NCI-H1048 (cell line): ENCODE measurements at regions not wholly inside any gene's neighbourhood (a gene's known extent, or its start where the extent isn't known, plus 50 kb on each side); places are given as distances from the start of the nearest gene placed in this dataset.

ENCODE experiments used
- DNase-seq: peaks from one replicate; lab custom pipeline; 2025; lab: John Stamatoyannopoulos, UW

DNA sequence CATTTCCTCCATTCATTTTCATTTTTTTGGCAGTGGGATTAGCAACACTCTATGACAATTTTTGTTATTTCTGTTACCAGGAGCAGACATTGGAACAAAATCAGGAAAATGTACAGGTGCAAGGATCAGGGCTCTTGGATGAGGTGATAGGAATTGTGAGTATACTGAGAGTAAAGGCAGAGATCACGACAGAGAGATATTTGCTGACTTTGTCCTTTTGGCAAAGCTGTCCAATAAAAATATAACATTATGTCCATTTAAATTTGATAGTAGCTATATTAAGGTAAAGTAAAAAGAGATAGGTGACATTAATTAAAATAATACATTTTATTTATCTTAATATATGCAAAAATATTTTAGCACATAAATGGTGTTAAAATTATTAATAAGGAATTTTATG lies 373.1 kb upstream of the GNPDA2 start:
- DNase-seq = no peak

DNA sequence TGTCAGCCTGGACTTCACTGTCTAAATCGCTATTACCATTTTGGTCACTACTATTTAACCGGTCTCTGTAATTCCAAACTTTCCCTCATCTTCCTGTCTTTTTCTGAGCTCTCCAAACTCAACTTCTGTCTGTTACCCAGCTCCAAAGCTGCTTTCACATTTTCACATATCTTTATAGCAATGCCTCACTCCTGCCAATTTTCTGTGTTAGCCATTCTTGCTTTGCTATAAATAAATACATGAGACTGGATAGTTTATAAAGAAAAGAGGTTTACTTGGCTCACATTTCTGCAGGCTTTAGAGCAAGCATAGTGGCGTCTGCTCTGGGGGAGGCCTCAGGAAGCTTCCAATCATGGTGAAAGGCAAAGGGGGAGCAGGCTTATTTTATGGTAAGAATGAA lies 368.3 kb upstream of the GNPDA2 start:
- DNase-seq = no peak

- no peak for DNase-seq
Measured at GRCh38 chr4:45082101-45082500, 355.7 kb upstream of the GNPDA2 start.

DNA sequence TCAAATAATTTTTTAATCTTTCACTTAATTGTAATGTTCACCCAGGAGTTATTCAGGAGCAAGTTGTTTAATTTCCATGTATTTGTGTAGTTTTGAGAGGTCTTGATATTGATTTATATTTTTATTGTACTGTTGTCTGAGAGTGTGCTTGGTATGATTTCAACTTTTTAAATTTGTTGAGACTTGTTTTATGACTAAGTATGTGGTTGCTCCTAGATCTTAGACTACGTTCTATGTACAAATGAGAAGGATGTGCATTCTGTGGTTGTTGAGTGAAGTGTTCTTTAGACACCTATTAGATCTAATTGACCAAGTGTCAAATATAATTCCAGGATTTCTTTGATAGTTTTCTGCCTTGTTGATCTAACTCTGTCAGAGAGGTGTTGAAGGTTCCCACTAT lies 353.3 kb upstream of the GNPDA2 start:
- DNase-seq = no peak

DNA sequence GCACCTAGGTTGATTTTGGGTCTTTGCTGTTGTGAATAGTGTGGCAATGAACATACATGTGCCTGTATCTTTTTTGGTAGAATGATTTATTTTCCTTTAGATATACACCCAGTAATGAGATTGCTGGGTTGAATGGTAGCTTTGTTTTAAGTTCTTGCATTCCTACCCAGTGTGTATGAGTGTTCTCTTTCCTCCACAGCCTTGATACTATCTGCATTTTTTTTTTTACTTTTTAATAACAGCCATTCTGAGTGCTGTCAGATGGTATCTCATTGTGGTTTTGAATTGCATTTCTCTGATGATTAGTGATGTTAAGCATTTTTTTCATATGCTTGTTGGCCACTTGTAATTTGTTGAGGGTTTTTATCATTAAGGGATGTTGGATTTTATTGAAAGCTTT lies 351.8 kb upstream of the GNPDA2 start:
- DNase-seq = no peak

DNA sequence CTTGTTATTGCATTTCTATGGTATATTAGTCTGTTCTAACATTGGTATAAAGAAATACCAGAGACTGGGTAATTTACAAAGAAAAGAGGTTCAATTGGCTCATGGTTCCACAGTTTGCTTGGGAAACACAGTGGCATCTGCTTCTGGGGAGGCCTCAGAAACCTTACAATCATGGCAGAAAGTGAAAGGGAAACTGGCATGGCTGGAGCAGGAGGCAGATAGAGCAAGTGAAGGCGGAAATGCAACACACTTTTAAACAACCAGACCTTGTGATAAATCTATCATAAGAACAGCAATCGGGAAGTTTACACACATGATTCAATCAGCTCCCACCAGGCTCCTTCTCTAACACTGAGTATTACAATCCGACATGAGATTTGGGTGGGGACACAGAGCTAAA lies 346.6 kb upstream of the GNPDA2 start:
- no peak for DNase-seq

DNA sequence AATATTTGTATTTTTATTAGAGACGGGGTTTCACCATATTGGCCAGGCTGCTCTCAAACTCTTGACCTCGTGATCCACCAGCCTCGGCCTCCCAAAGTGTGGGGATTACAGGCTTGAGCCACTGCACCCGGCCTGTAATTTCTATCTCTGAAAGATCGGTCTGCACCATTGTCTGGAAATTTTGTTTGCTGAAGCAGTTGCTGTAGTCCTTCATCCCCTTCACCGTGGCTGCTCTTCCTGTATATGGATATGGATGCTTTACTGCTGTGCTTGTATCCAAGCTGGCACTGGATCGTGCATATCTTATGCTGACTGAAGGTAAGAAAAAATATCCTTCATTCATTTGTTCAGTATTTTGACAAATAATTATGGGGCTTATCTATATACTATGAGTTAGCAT lies 338.4 kb upstream of the GNPDA2 start:
- no peak for DNase-seq

DNA sequence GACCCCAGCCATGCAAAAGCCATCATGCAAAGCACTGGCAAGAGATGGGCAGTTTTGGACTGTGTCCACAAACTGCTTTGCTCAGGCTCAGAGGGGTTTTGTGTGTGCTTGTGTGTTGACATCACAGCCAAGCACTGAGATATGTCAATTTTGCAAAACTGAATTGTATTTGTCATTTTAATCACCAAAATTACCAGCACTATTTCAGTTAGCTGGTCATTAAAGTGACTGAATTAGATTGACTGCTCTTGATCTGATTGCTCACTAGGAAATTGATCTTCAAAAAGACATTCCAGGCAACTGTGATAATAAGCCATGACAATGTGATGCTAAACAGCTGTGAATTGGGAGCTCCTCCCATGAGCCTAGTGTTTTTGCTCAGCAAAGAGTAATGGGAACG lies 337.3 kb upstream of the GNPDA2 start:
- DNase-seq = no peak

DNA sequence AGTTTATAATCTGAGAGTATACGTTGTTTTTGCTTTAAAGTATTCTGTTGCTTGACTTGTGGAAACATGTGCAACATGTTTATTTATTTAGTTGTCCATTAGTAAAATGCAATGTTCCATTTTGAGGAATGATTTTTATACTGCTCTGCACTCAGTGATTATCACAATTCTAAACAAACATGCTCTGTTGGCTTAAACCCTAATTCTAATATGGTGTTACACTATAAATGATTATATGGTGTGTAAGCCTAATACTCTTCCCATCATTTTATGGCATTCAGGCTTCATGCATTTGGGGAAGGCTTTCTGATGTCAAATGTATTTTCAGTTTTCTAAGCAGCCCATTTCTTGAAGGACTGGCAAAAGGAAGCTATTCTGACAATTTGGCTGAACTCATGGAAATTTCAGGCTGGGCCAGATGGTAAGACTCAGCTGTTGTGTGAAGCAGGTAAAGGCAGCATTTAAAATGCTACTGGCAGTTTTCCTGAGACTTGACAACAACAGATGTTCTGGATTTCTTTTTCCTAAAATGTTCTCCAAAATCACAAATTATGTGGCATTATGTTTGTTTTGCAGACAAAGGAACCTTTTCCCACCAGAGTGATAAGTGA lies 336.7 kb upstream of the GNPDA2 start:
- no peak for DNase-seq

DNA sequence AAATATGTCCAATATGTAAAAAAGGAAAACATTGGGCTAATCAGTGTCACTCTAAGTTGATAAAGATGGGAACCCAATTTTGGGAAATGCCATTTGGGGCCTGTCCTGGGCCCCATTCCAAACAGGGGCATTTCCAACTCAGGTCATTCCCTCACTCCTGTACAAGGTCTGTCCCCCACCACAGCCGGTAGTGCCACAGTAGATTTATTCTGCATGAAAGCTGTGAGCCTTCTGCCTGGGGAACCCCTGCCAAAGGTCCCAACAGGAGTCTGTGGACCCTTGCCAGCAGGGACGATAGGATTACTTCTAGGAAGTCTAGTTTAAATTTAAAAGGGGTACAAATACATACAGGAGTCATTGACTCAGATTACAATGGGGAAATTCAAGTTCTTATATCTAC lies 317.6 kb upstream of the GNPDA2 start:
- no peak for DNase-seq

GRCh38 chr4:45036677-45037076 lies 310.3 kb upstream of the GNPDA2 start:
- DNase-seq = no peak

DNA sequence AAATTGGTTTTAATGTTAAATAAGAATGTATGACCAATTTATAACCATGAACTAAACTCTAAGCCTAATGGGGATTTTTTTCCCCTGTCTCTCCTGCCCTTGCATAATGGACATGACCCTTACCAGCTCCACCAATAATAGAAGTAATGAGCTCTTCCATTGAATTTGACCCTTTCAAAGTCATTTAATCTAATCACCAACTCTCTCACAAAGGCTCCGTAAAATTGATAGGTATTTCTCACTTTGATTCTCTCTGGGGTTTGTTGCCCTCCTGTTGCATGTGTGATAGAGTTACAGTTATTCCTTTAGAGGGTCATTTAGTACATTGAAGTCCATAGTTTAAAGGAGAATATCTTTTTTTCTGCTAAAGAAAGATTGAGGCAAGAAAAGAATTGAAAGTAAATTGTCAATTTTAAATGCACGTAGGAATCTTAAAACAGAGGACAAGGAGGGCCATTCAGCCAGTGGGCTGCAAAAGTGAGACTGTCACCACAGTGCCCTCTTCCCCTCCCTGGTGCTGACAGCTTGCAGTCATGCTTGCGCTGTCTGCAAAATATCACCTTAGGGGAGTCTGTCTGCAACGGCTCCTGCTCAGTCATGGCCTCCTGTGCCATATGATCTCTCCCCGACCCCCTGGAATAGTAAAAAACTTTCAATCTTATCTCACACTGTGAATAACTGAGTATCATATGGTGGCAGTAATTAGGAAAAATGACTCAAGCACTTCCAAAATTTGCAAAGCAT lies 307.5 kb upstream of the GNPDA2 start:
- DNase-seq = no peak

- no peak for DNase-seq
Measured at GRCh38 chr4:45030059-45030458, 303.7 kb upstream of the GNPDA2 start.

- no peak for DNase-seq
Measured at GRCh38 chr4:45007508-45007907, 281.2 kb upstream of the GNPDA2 start.

- DNase-seq = no peak
Measured at GRCh38 chr4:45006078-45006477, 279.7 kb upstream of the GNPDA2 start.

DNA sequence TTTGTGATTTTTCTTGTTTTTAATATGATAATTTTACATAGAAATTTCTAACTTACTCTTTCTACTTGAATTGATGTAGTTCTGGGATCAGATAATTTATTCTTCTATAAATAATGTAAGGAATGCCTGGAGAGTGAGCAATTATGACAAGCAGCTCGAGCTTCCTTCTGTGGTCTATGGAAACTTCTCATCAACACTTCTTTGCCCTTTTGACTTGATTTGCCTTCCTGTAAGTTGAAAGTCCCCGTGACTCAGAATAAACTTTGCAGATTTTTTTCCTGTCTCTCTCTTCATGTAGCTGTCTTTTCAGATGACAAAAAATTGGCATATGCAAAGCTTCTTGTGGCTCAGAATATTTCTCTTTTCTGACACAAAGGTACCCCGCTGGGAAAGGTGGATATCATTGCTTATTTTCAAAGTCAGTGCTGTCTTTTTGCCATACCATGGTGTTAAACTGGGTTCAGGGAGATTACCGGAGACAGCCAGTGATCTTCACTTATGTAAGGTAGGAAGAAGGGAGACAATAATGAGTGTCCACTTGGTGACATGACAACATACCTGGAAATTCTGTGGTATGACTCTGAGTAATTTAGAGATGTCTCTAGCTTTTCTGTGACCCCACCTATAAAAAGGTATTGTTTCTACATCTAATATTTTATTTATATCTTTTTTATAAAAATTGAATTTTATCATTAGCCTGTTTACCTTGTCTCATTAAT lies 278.6 kb upstream of the GNPDA2 start:
- no peak for DNase-seq

DNA sequence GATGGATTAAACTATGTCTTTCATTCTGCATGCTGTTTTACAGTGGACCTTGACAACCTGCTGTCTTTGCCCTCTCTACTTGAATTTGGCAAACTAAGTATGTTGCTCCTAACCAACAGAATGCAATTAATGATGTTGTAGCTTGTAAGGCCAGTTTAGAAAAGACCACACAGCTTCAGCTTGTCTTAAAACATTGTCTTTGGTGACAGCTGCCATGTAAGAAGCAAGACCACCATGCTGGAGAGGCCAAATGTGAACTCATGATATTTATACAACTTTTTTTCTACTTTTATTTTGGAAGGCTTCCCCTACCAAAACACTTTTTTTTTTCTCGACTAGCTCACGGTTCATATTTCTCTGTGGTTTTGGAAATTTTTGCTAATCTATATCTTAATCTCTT lies 278.0 kb upstream of the GNPDA2 start:
- DNase-seq = no peak

DNA sequence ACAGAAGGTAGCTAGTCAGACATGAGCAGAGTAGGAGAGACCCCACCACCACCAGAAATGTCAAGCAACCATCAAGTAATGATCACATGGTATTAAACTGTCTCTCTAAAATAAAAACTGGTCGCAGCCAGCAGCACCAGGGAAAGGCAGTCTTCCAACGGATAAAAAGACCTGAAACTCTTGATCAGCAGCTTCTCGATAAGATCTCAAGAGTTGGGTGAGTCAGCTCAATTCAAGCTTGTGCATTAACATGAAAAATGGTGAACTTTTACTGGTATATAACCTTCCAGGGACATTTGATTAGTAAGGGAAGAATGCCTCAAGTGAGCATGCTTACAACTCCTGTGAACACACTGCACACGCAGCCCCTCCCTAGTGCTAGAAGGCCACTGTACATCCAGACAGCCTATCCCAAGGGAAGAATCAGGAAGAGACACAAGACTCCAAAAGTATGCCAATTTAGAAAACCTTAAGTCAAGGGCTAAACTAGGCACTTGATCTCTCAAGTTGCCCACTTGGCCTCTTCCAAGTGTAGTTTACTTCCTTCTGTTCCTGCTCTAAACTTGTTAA lies 270.0 kb upstream of the GNPDA2 start:
- no peak for DNase-seq

DNA sequence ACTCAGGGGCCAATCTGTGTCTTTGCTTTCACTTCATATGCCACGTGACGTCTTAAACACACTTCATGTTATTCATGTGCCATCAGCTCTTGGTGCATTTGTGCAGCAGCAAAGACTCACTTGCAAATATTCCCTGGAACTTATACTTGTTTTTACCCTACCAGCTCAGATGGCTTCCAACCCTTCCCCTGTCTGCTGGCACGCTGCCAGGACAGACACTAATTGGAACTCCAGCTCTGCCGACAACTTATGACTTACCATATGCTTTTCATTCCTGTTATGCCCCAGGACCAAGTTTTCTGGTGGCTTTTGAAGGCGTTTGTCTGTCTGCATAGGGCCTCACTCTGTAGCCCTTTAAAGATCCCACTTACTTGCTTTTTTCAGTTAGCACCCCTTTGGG lies 261.7 kb upstream of the GNPDA2 start:
- DNase-seq = no peak

- no peak for DNase-seq
Measured at GRCh38 chr4:44985938-44986337, 259.6 kb upstream of the GNPDA2 start.

GRCh38 chr4:44985152-44985551 lies 258.8 kb upstream of the GNPDA2 start:
- no peak for DNase-seq

DNA sequence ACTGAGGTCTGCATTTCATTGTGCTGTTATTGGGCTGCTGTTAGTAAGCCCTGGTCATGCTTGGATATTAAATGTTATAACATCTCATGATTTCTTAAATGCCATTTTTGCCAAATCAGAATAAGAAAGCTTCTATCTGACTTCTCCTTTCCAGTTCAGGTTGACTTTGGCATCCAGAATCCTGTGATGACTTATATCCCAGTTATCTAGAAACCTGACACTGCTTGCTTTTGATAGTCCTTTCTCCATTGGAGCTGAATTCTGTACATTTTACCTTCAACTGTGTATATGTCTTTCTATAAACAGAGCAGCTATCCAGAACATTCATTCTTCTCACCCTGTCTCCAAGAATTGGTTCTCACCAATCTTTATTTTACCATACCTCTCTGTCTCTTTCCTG lies 257.7 kb upstream of the GNPDA2 start:
- no peak for DNase-seq

GRCh38 chr4:44983083-44983482 lies 256.7 kb upstream of the GNPDA2 start:
- DNase-seq = no peak
